GM21423 (cell line): ENCODE measurements at regions not wholly inside any gene's neighbourhood (a gene's known extent, or its start where the extent isn't known, plus 50 kb on each side); places are given as distances from the start of the nearest gene placed in this dataset.

Source experiments
- ATAC-seq: cut with Tn5 transposase; IDR thresholded peaks from one replicate; pipeline ENCODE4 v1.9.1; 2021; ENCODE audit warnings: mild to moderate bottlenecking, moderate library complexity; ENCODE audit not compliant: unreplicated experiment

- no peak for ATAC-seq
These were observed 221.0 kb downstream of the ASCL1 start for GRCh38 chr12:103178366-103179080.

- peak; percentile 93 for ATAC-seq
These were observed 224.1 kb downstream of the ASCL1 start for GRCh38 chr12:103181366-103182152.

GRCh38 chr12:103182299-103182698 is 224.8 kb downstream of the ASCL1 start:
- ATAC-seq, result no peak

GRCh38 chr12:103196467-103196866 is 239.0 kb downstream of the ASCL1 start:
- no peak for ATAC-seq

GRCh38 chr12:103197725-103198388 is 240.4 kb downstream of the ASCL1 start:
- ATAC-seq, result no peak

GRCh38 chr12:103198499-103198898 is 241.0 kb downstream of the ASCL1 start:
- ATAC-seq, result no peak

GRCh38 chr12:103205906-103206305 is 248.4 kb downstream of the ASCL1 start:
- ATAC-seq, result no peak

GRCh38 chr12:103207936-103208335 is 250.5 kb downstream of the ASCL1 start:
- ATAC-seq, result no peak

- no peak for ATAC-seq
These were observed 254.6 kb downstream of the C12orf42 start for GRCh38 chr12:103241184-103241583.

- ATAC-seq, result no peak
These were observed 251.2 kb downstream of the C12orf42 start for GRCh38 chr12:103244596-103244995.

GRCh38 chr12:103247531-103247930 is 248.2 kb downstream of the C12orf42 start:
- no peak for ATAC-seq

- ATAC-seq, result no peak
These were observed 246.2 kb downstream of the C12orf42 start for GRCh38 chr12:103249607-103250006.

GRCh38 chr12:103250487-103250886 is 245.3 kb downstream of the C12orf42 start:
- no peak for ATAC-seq
